ENCODE measurements at regions not wholly inside any gene's neighbourhood (a gene's known extent, or its start where the extent isn't known, plus 50 kb on each side); places are given as distances from the start of the nearest gene placed in this dataset.

- DNase-seq: no peak
These were observed 52.5 kb downstream of the EPRS1 start for GRCh38 chr1:219993554-219994433.

DNA sequence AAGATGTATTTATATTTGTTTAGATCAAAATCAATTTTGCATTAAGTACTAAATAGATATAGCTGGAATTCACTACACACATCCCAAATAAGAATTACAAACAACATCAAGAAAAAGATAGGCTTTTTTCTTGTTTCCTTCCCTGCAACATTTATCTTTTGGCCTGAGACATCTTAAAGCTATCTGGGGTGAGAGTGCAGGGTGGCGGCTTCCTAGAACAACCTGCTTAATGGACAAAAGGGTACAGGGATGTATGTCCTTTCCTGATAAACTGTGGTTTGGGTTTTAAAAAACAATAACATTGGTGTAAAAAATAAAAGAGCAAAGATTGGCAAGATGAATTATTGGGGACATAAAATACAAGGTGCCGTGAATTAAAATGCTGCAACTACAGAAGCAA lies 54.4 kb downstream of the EPRS1 start:
- no peak for DNase-seq

GRCh38 chr1:219991511-219991810 lies 54.8 kb downstream of the EPRS1 start:
- DNase-seq: no peak

- peak; percentile 46 for DNase-seq
These were observed 55.4 kb downstream of the EPRS1 start for GRCh38 chr1:219990782-219991510.

- no peak for DNase-seq
These were observed 56.5 kb downstream of the EPRS1 start for GRCh38 chr1:219989766-219990165.

DNA sequence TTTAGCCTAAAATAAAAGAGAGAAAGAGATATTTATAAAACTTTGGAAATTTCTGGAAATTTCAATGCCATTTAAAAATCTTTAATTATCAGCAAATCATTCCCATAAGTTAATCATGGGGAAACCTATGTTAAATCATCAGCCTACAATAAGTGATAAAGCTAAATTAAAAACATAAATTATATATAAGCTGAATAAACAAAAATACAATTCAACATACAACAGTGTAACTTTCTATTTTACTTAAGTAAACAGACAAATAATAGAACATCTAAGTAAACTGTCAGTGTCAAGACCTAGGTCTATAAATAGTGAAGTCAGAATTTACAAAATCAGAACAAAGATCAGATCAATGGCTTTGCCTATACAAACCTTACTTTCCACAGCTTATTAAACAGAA lies 57.5 kb downstream of the EPRS1 start:
- no peak for DNase-seq

GRCh38 chr1:219988387-219988786 lies 57.9 kb downstream of the EPRS1 start:
- DNase-seq: no peak

- DNase-seq: no peak
These were observed 59.0 kb upstream of the SLC30A10 start for GRCh38 chr1:219987325-219987724.

- DNase-seq: no peak
These were observed 56.8 kb upstream of the SLC30A10 start for GRCh38 chr1:219985169-219985568.
